ENCODE measurements at regions not wholly inside any gene's neighbourhood (a gene's known extent, or its start where the extent isn't known, plus 50 kb on each side); places are given as distances from the start of the nearest gene placed in this dataset.
"Not testable (repeated sequence)": the region's sequence is repeated elsewhere in the genome, so short reads cannot be mapped to it uniquely, and the experiment has no call there.

DNA sequence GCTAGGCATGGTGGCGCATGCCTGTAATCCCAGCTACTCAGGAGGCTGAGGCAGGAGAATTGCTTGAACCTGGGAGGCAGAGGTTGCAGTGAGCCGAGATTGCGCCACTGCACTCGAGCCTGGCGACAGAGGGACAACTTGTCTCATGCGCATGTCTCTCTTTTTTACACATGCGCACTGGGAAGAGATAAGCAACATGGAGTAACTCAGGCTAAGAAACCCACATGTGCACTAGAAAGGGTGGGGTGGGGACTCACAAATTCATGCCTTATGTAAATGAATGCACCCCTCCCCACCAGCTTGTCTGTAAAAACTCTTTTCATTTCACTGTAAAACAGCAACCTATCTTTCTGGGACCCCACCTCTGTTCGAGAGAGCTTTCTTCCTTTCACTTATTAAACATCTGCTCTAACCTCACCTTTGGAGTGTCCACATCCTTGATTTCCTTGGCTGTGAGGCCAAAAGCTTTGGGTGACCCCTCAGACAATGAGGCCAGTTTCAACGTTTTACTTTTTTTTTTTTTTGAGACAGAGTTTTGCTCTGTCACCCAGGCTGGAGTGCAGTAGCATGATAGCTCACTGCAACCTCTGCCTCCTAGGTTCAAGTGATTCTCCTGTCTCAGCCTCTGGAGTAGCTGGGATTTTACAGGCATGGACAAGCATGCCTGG lies 91.6 kb upstream of the RMP24 start:
- no peak for DNase-seq

DNA sequence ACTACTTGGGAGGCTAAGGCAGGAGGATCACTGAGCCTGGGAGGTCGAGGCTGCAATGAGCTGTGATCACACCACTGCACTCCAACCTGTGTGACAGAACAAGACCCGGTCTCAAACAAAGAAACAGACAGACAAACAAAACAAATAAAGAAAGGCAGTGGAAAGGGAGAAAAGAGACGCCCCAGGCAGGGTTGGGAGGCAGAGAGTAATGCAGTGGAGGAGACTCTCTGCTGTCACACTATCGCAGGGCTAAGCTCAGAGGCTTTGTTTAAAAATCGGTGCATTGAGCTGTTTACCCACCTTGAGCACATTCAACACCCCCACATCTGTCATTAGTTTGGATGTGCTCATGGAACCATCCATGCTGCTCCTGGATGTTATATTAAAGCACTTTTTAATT lies 84.2 kb upstream of the RMP24 start:
- DNase-seq = no peak

DNA sequence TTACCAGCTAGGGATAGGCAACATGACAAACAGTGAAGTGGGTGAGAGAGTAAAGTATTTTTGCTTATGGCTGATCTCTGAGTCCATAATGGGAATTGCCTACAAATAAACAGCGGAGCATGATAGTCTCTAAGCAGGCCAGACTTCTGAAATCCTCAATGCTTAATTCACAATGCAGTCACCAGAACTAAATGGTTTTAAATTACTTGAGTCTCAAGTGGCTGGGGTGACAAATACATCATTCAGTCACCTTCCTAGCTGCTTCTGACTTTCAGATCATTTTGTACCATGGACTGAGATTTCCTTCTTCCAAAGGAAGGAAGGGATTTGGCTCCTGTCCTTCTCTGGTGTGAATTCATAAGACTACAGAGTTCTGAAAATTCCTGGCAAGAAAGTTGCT lies 82.8 kb upstream of the RMP24 start:
- no peak for DNase-seq

DNA sequence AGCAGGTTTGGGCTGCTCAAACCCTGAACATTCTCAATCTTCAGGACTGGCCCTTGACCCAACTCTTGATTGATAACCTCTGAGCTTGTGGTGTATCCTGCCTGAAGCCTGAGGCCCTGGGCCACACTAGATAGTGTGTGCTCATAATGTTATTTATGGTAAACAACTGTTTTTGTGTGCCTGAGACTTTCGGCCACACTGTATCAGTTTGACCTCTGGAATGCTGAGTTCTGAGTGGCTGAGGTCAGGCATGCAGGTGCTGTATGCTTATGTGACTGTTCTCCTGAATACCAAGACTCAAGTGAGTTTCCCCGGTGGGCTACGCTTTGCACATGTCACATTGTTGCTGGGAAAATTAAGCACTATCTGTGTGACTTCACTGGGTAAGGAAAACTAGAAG lies 82.2 kb upstream of the RMP24 start:
- no peak for DNase-seq

DNA sequence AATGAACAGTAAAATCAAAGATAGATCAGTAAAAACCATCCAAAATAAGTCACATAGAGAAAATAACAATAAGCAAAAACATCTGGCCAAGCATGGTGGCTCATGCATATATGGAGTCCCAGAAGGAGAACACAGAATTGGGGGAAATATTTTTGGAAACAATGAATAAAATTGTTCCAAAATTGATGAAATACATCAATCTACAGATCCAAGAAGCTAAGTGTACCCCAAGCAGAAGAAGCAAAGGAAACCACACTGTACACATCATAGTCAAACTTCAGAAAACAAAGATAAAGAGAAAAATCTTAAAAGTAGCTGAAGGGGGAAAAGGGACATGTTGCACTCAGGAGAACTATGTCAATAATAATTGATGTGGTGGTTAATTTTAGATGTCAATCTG lies 80.4 kb upstream of the RMP24 start:
- DNase-seq = no peak

DNA sequence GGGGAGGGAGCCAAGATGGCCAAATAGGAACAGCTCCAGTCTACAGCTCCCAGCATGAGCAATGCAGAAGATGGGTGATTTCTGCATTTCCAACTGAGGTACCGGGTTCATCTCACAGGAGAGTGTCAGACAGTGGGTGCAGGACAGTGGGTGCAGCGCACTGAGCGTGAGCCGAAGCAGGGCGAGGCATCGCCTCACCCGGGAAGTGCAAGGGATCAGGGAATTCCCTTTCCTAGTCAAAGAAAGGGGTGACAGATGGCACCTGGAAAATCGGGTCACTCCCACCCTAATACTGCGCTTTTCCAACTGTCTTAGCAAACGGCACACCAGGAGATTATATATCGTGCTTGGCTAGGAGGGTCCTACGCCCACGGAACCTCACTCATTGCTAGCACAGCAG lies 75.0 kb upstream of the RMP24 start:
- DNase-seq = not testable (repeated sequence)

DNA sequence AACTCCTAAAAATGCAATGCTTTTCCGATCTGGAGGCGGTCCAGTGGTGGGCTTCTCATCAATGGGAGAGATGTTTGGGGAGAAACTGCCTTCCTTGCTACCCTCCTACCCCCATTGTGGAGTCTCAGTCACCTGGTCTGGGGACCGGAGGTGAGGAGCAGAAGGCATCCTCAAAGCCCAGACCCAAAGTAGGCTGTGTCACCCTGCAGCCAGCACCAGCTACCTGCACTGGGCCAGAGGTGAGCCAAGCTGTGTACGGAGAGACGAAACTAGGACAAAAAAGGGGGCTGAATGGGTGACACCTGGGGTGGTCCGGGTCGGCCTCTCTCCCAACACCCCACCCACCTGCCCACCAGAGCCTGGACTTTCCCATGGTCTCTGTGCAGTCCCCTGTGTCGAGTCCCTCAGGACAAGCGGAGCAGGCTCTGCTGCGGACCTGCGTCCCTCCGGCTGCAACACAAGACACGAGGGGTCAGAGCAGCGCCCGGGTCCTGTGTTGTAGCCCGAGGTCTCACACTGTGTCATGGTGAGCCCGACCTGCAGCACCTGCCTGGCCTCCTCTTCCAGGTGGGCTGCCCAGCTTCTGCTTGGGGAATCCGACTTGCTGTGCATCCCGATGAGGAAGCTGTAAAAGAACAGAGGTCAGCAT lies 68.0 kb upstream of the RMP24 start:
- no peak for DNase-seq

DNA sequence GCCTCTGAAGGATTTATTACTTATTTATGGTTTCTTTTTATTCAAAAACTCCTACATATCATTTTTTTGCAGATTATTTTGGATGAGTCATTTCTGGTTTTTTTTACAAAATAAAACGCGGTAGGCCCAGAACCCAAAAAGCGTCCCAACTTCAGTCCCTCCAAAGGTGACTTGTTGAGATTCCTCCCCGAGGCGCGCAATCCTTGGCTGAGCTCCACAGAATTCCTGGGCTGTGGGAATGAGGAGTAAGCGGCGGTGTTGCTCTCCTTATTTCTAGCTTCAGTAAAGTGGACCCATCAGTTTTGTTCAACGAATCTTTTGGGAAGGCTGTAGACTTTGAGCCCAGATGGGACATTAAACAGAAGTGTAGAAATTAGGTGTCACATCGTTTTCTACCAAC lies 67.0 kb upstream of the RMP24 start:
- no peak for DNase-seq

DNA sequence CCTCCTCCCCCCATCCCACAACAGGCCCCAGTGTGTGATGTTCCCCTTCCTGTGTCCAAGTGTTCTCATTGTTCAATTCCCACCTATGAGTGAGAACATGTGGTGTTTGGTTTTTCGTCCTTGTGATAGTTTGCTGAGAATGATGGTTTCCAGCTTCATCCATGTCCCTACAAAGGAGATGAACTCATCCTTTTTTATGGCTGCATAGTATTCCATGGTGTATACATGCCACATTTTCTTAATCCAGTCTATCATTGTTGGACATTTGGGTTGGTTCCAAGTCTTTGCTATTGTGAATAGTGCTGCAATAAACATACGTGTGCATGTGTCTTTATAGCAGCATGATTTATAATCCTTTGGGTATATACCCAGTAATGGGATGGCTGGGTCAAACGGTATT lies 66.2 kb upstream of the RMP24 start:
- DNase-seq = not testable (repeated sequence)

DNA sequence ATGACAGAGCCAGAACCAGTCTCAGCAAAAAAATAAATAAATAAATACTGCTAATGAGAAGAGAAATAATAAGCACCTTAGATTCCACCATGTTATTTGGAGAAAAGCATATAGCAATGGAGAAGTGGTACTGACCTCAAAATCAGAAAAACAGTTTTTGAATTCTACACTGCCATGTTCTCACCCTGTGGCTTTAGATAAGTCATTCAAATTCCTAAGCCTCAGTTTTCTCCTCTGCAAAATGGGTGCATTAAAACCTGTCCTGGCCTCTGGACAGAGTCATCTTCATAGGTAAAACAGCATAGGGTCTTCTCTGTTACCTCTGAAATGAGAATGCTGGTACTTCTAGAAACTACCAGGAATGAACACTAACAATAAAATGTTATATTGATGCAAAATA lies 62.2 kb upstream of the RMP24 start:
- no peak for DNase-seq

DNA sequence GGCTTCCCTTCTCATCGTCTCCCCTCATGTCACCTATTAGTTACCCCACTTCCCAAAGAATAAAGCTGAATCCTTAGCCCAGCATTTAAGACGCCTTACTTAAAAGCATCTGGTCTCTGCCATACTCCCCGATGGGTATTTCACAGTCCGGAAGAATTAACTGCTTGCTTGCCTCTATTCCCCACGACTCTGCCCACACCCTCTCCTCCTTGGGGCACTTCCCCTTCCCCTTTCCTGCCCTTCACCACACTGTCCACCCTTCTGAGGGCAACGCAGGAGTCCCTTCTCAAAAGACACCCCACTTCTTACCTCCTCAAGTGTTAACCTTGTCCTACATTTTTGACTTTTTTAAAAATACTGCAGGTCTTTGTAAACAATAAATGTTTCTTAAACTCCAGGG lies 60.1 kb upstream of the RMP24 start:
- DNase-seq = no peak

DNA sequence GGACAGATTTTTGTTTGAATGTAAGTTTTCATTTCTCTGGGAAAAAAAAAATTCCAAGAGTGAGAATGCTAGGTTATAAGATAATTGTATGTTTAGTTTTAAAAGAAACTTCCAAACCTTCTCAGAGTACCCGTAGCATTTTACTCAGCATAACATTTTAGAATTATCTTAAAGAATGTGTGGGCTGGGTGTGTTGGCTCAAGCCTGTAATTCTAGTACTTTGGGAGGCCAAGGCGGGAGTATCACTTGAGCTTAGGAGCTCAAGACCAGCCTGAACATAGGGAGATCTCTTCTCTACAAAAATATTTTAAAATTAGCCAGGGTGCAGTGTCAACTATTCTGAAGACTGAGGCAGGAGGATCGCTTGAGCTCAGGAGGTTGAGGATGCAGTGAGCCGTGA lies 57.4 kb upstream of the RMP24 start:
- DNase-seq = no peak

DNA sequence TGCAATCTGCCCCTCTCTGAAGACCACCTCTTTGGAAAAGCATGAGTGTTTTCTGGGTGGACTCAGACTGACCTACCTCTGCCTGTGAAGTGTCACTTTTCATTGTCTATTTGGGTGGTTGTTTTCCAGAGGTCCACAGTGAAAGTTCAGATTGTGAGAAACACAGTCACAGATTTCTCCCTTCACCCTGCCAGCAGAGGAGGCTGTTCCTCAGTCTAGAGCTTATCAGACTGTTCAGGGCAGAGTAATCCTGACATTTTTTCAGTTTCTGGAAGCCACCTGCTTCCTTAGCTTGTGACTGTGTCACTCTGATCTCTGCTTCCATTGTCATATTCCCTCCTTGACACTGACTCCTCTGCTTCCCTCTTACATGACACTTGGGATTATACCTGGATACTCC lies 55.4 kb upstream of the RMP24 start:
- no peak for DNase-seq

DNA sequence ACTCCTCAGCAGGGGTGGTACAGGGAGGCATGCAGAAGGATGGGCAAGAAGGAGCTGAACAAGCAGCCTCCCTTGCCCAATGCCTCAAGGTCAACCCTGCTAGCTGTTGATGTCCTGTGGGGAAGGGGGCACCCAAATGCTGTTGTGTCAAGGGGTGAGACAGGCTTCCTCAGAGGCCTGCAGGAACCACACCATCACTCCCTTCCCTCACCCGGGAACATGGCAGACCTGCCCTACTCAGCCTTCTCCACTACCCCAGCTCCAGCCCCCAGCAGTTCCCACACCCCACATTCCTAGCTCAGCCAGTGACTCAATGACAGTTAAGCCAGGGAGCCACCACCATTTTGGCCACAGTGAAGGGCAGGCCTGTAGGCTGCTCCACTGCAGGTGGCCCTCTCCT lies 53.9 kb upstream of the RMP24 start:
- no peak for DNase-seq

DNA sequence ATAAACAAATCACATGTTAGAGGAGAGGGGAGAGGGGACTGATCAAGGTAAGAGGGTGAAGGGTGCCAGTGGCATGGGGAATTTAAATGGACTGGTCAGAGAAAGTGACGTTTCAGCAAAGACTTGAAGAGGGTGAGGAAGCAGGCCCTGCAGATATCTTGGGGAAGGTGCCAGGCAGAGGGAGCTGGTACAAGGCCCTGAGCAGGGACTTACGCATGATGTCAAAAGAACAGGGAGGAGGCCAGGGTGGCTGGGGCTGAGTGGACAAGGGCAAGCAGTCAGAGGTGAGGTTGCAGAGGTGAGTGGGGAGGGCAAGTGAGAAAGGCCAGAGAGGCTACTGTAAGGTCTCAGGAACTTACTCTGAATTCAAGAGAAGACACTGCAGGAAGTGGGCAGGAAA lies 53.3 kb upstream of the RMP24 start:
- no peak for DNase-seq

DNA sequence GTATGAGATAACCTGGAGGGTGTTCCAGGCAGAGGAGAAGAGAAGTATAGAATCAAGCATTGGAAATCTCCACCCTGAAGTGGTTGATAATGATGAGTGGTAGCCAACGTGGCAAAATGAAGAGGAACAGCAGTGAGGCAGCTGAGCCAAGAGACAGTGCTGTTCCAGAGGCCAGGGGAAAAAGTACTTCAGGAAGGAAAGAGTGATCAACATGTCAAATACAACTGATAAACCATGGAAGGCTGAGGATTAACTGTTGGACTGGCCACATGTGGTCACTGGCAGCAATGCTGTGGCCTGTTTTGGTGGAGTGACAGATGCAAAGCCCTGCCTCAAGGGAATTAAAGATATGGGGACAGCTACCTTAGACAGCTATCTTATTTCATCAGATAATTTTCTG lies 51.9 kb upstream of the RMP24 start:
- no peak for DNase-seq

All from SW 1271 (cell line).